ENCODE measurements at regions not wholly inside any gene's neighbourhood (a gene's known extent, or its start where the extent isn't known, plus 50 kb on each side); places are given as distances from the start of the nearest gene placed in this dataset.
"Not testable (repeated sequence)": the region's sequence is repeated elsewhere in the genome, so short reads cannot be mapped to it uniquely, and the experiment has no call there.

DNA sequence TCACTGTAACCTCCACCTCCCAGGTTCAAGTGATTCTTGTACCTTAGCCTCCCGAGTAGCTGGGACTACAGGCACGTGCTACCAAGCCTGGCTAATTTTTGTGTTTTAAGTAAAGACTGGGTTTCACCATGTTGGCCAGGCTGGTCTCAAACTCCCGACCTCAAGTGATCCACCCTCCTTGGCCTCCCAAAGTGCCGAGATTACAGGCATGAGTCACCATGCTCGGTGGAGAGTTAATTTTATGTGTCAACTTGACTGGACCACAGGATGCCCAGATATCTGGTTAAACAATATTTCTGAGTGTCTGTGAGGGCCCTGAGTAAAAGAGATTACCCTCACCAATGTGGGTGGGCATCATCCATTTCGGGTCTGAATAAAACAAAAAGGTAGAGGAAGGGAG lies 80.4 kb upstream of the FREM1 start:
- BruUV-seq (replicated peaks); ATAC-seq: not testable (repeated sequence)

DNA sequence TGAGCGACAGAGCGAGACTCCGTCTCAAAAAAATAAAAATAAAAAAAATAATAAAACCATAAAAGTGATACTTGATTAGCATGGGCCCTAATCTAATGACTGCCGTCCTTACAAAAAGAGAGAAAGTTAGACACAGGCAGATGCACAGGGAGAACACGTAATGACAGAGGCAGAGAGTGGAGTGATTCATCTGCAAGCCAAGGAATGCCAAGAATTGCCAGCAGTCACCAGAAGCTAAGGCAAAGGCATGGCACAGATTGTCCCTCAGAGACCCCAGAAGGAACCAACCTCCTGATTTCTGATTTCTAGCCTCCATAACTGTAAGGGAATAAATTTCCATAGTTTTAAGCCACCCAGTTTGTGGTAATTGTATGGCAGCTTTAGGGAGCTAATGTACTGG lies 79.6 kb upstream of the FREM1 start:
- WGBS (ENCODE audit: low lambda C conversion rate): 75% methylated on average over 5 of the region's 5 CpGs
- POLR2A ChIA-PET: no interaction called here

More for the DNA sequence above, 80.4 kb upstream of the FREM1 start:
- H3K4me2 ChIP-seq (ENCODE audit: low read depth, low read length); H3K79me2 ChIP-seq (ENCODE audit: insufficient read depth, low read length); H3K9ac ChIP-seq (ENCODE audit: insufficient read depth, low read depth, low read length); in situ Hi-C loops (cut with HindIII; ENCODE audit: extremely low pct_ligation_motif_present, low pct_unique_long_range_greater_than_20kb); H2AFZ ChIP-seq (ENCODE audit: low read length); H4K20me1 ChIP-seq (ENCODE audit: insufficient read depth, low read length); CTCF ChIA-PET (ENCODE audit: low intra/inter-chr PET ratio, low total read pairs); intact Hi-C loops (cut with micrococcal nuclease; ENCODE audit: unreplicated experiment); H3K4me3 ChIP-seq (replicated peaks in 1 of 3; ENCODE audit: insufficient read depth in 1 of 3, low read depth in 2 of 3, low read length in 3 of 3); POLR2A ChIA-PET; H3K9me3 ChIP-seq (ENCODE audit: low read length); DNase-seq (ENCODE audit: low spot score); H3K27ac ChIP-seq (ENCODE audit: extremely low read length, insufficient read depth, low read length); FAIRE-seq; H3K36me3 ChIP-seq (replicated peaks in 1 of 2; ENCODE audit: control insufficient read depth in 1 of 2, insufficient read depth in 2 of 2, low read length in 2 of 2): not testable (repeated sequence)
- 0 out of 2 replicates have a peak, but pooled peaks have one; percentile 7 for TF ChIP-seq HNF4A (CRISPR knock-in tag; IDR thresholded peaks at IDR 0.05)
- Histone ChIP-seq H3K4me1 (ENCODE audit: insufficient read depth, low read length) (peaks cover 10% of the 10 kb centered on the region), H3K27me3 (ENCODE audit: control insufficient read depth in 1 of 2, insufficient read depth in 2 of 2, low read length in 2 of 2) (peaks cover 0 to 11% of the 10 kb centered on the region in 2 experiments; a peak in 2 of 5 replicates)
- 3% methylated on average over 6 of the region's 6 CpGs for WGBS (ENCODE audit: low lambda C conversion rate)

DNA sequence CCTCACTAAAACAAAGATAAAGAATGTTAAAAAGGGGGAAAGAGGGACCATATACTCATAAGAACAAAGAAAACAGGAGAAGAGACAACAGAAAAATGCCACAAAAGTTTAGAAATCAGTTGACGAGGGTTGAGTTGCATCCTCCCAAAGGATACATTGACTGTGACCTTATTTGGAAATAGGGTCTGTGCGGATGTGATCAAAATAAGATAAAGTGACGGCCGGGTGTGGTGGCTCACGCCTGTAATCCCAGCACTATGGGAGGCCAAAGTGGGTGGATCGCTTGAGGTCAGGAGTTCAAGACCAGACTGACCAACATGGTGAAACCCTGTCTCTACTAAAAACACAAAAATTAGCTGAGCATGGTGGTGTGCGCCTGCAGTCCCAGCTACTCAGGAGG lies 79.1 kb upstream of the FREM1 start:
- H2AFZ ChIP-seq (ENCODE audit: low read length); H3K79me2 ChIP-seq (ENCODE audit: insufficient read depth, low read length); CTCF ChIA-PET (ENCODE audit: low intra/inter-chr PET ratio, low total read pairs); H4K20me1 ChIP-seq (ENCODE audit: insufficient read depth, low read length); ATAC-seq; DNase-seq (ENCODE audit: low spot score); H3K4me2 ChIP-seq (ENCODE audit: low read depth, low read length); H3K9ac ChIP-seq (ENCODE audit: insufficient read depth, low read depth, low read length); intact Hi-C loops (cut with micrococcal nuclease; ENCODE audit: unreplicated experiment); H3K27ac ChIP-seq (ENCODE audit: extremely low read length, insufficient read depth, low read length); POLR2A ChIA-PET; H3K4me3 ChIP-seq (replicated peaks in 1 of 3; ENCODE audit: insufficient read depth in 1 of 3, low read depth in 2 of 3, low read length in 3 of 3); H3K9me3 ChIP-seq (ENCODE audit: low read length); FAIRE-seq; in situ Hi-C loops (cut with HindIII; ENCODE audit: extremely low pct_ligation_motif_present, low pct_unique_long_range_greater_than_20kb); H3K36me3 ChIP-seq (replicated peaks in 1 of 2; ENCODE audit: control insufficient read depth in 1 of 2, insufficient read depth in 2 of 2, low read length in 2 of 2); BruUV-seq (replicated peaks); H3K27me3 ChIP-seq (ENCODE audit: control insufficient read depth in 1 of 2, insufficient read depth in 2 of 2, low read length in 2 of 2): not testable (repeated sequence)
- H3K4me1 ChIP-seq (ENCODE audit: insufficient read depth, low read length): peaks cover 10% of the 10 kb centered on the region
- 49% methylated on average over 7 of the region's 7 CpGs for WGBS (ENCODE audit: low lambda C conversion rate)

More for the DNA sequence above, 79.6 kb upstream of the FREM1 start:
- H3K27ac ChIP-seq (ENCODE audit: extremely low read length, insufficient read depth, low read length): no peak overlapping the region
- TF ChIP-seq ZFX (CRISPR knock-in tag; IDR thresholded peaks at IDR 0.05; ENCODE audit: low read depth): no peak
- no peak for TF ChIP-seq MATR3 (CRISPR knock-in tag; IDR thresholded peaks at IDR 0.05)
- no peak for TF ChIP-seq SIN3A (IDR thresholded peaks at IDR 0.05; ENCODE audit: borderline replicate concordance, low read depth, low read length)
- no peaks in the 10 kb centered on the region for H3K79me2 ChIP-seq (ENCODE audit: insufficient read depth, low read length)
- DNase-seq (ENCODE audit: low spot score) (no peak), ATAC-seq (peak; percentile 27; the same call in 1 of the 3 replicates), FAIRE-seq (no peak)
- no peak overlapping the region for H3K4me3 ChIP-seq (replicated peaks in 1 of 3; ENCODE audit: insufficient read depth in 1 of 3, low read depth in 2 of 3, low read length in 3 of 3)
- no peaks in the 10 kb centered on the region for H4K20me1 ChIP-seq (ENCODE audit: insufficient read depth, low read length)
- CTCF ChIA-PET (ENCODE audit: low intra/inter-chr PET ratio, low total read pairs): no interaction called here
- no peak overlapping the region for H2AFZ ChIP-seq (ENCODE audit: low read length)
- in situ Hi-C loops (cut with HindIII; ENCODE audit: extremely low pct_ligation_motif_present, low pct_unique_long_range_greater_than_20kb) (no loop called here), intact Hi-C loops (cut with micrococcal nuclease; ENCODE audit: unreplicated experiment) (no loop called here)
- no peak overlapping the region for H3K9ac ChIP-seq (ENCODE audit: insufficient read depth, low read depth, low read length)
- peaks cover 0 to 11% of the 10 kb centered on the region in 2 experiments; a peak in 2 of 5 replicates for H3K27me3 ChIP-seq (ENCODE audit: control insufficient read depth in 1 of 2, insufficient read depth in 2 of 2, low read length in 2 of 2)
- no peaks in the 10 kb centered on the region for H3K9me3 ChIP-seq (ENCODE audit: low read length)
- H3K36me3 ChIP-seq (replicated peaks in 1 of 2; ENCODE audit: control insufficient read depth in 1 of 2, insufficient read depth in 2 of 2, low read length in 2 of 2): no peaks in the 10 kb centered on the region
- H3K4me2 ChIP-seq (ENCODE audit: low read depth, low read length): no peak overlapping the region
- BruUV-seq (replicated peaks): no TSS peak
- peaks cover 10% of the 10 kb centered on the region for H3K4me1 ChIP-seq (ENCODE audit: insufficient read depth, low read length)

Data from HepG2 (cell line).